Upper lobe of left lung (tissue), 6 donors: ENCODE measurements at regions not wholly inside any gene's neighbourhood (a gene's known extent, or its start where the extent isn't known, plus 50 kb on each side); places are given as distances from the start of the nearest gene placed in this dataset.

Source experiments
- ATAC-seq, 2 donors: fragments of 200-7000 bp; cut with Tn5 transposase; one replicate each; pipeline ENCODE4 v1.9.1; 2022; ENCODE audit warnings: mild to moderate bottlenecking in 2 of 2, moderate library complexity in 2 of 2; ENCODE audit not compliant: low FRiP score in 2 of 2
- DNase-seq, 2 donors: peaks; one replicate each; pipeline ENCODE4 v3.0.0-alpha.2; 2019 to 2020
- H3K27ac ChIP-seq, 4 donors: fragments of 200-600 bp; sonication (generic); one replicate each; pipeline ENCODE4 v1.5.1; 2016 to 2019
- H3K27me3 ChIP-seq, 4 donors: fragments of 200-600 bp; sonication (generic); one replicate each; pipeline ENCODE4 v1.5.1; 2017 to 2019
- H3K36me3 ChIP-seq, 4 donors: fragments of 200-600 bp; sonication (generic); one replicate each; pipeline ENCODE4 v1.5.1; 2016 to 2019
- H3K4me1 ChIP-seq, 4 donors: fragments of 200-600 bp; sonication (generic); one replicate each; pipeline ENCODE4 v1.5.1; 2018 to 2019
- H3K4me3 ChIP-seq, 4 donors: fragments of 200-600 bp; sonication (generic); one replicate each; pipeline ENCODE4 v1.5.1; 2017 to 2019; ENCODE audit warnings: mild to moderate bottlenecking in 2 of 4, moderate library complexity in 1 of 4
- H3K9me3 ChIP-seq, 4 donors: fragments of 200-600 bp; sonication (generic); one replicate each; pipeline ENCODE4 v1.5.1; 2018 to 2019
- CTCF ChIP-seq, 6 experiments: fragments of 450-650 bp in 4 of 6; fragments of 200-600 bp in 2 of 6; sonication (generic) in 2 of 6; IDR thresholded peaks; one replicate each; pipeline ENCODE4 v1.5.1; 2016 to 2019; ENCODE audit warnings: antibody characterized with exemption in 6 of 6
- EP300 ChIP-seq, 4 donors: sonication (generic); formaldehyde crosslinking; IDR thresholded peaks; one replicate each; pipeline ENCODE4 v1.5.1; 2017; ENCODE audit warnings: antibody characterized with exemption in 4 of 4, control low read depth in 2 of 4
- POLR2A ChIP-seq, 4 donors: fragments of 450-650 bp; IDR thresholded peaks; one replicate each; pipeline ENCODE4 v1.5.1; 2016 to 2017; ENCODE audit warnings: antibody characterized with exemption in 4 of 4, mild to moderate bottlenecking in 2 of 4
- POLR2AphosphoS5 ChIP-seq, 2 donors: sonication (generic); formaldehyde crosslinking; IDR thresholded peaks; one replicate each; pipeline ENCODE4 v1.5.1; 2017; ENCODE audit warnings: antibody characterized with exemption in 2 of 2
- WGBS, 2 donors: methylation state at CpG; one replicate each; pipeline ENCODE4 v1.1.5; 2017 to 2018; 5-methylcytosine and 5-hydroxymethylcytosine counted together
- donor health status: DM: no; HTN: no; CAD: no; lungs with moderate emphysema.
- donor health status: DM: no; HTN: yes; CAD: no; lungs with severe emphysema.

DNA sequence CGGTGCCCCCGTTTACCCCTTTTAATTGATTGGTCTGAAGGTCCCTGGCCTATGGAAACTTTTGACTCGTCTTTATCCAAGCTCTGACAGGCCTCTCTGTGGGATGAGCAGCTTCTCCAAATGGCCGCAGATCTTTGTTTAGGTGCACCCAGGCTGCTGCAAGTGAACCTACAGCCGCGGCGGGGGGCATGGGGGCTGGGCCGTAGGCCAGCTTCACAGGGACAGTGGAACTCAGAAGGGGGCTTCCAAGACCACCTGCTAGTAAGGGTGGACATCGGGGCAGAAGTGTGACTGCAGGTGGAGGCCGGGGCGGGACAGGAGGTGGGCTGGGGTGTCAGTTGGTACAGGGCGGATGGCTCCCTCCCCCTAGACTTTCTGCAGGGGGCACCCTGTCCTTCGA is 257.5 kb downstream of the SIPA1L2 start:
- Histone ChIP-seq H3K27me3 (no peaks in the 10 kb centered on the region), H3K27ac (no peak overlapping the region), H3K9me3 (no peaks in the 10 kb centered on the region), H3K36me3 (no peaks in the 10 kb centered on the region), H3K4me1 (peaks cover 0 to under 1% (median 0%) of the 10 kb centered on the region in 4 donors), H3K4me3 (no peak overlapping the region)
- DNase-seq (peak in 1 of 2 donors; percentile 69), ATAC-seq (no peak)
- WGBS, 2 donors, result 93% methylated on average over 13 of the region's 13 CpGs
- no peak for TF ChIP-seq POLR2AphosphoS5 (IDR thresholded peaks at IDR 0.05)
- no peak for TF ChIP-seq POLR2A (IDR thresholded peaks at IDR 0.05)
- TF ChIP-seq CTCF (IDR thresholded peaks at IDR 0.05), result no peak
- no peak for TF ChIP-seq EP300 (IDR thresholded peaks at IDR 0.05)

DNA sequence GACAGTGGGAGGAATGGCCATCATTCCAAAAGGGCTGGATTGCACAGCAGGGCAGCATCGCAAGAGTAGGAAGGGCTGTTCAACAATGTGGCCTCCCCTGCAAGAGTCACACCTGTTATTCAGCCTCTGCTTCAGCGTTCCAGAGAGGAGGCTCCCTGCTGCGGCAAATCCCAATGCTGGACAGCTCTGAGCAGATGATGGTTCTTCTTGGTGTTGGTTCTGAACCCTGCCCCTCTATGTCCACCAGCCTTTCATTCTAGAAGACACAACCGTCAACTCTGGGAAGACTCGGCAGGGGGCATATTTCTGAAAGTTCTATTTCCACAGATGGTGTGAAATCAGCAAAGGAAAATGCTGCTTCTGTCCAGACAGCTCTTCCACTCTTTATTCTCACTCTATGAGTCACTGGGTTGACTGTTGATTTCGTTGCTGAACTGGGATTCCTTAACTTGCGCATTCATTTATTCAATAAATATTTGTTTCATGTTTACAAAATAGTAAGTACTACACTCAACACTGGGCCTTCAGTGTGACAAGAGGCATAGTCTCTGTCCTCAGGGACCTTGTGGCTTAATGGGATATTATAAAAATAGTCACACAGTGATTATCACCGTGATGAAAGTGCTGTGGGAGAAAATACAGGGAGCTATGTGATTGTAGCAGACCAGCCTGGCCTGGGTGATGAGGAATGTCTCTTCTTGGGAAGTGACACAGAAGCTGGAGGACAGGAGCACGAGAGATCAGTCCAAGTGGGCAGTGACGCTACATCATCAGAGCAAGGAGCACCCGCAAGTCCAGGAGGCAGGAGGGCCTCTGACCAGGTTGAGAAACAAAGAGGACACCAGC is 260.3 kb downstream of the SIPA1L2 start:
- no peaks in the 10 kb centered on the region for H3K9me3 ChIP-seq
- no peaks in the 10 kb centered on the region for H3K4me1 ChIP-seq
- no peak overlapping the region for H3K4me3 ChIP-seq
- ATAC-seq (no peak), DNase-seq (no peak)
- H3K36me3 ChIP-seq, result no peaks in the 10 kb centered on the region
- no peak overlapping the region for H3K27ac ChIP-seq
- 81 to 82% methylated on average over 8 to 11 of the region's 11 CpGs for WGBS, 2 donors
- TF ChIP-seq CTCF (IDR thresholded peaks at IDR 0.05), result no peak
- TF ChIP-seq POLR2AphosphoS5 (IDR thresholded peaks at IDR 0.05), result no peak
- TF ChIP-seq POLR2A (IDR thresholded peaks at IDR 0.05), result no peak
- TF ChIP-seq EP300 (IDR thresholded peaks at IDR 0.05), result no peak
- no peaks in the 10 kb centered on the region for H3K27me3 ChIP-seq

DNA sequence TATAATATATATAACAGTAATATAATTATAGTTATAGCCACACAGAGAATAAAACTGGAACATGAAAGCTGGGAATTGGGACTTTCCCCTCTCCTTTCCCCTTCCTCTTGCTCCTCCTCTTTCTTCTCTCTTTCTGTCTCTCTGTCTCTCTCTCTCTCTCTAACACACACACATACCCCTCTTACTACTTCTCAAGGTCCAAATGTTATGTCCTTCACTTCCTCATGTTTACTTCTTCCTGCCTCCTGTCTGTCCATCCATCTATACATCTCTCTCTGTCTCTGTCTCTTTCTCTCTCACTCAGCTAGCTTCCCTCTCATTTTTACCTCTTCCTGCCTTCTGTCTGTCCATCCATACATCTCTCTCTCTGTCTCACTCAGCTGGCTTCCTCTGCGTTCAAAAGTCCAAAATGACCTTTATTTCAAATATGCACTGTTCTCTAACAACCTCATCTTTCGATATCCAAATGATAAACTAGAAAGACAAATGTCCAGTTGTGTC is 261.1 kb downstream of the SIPA1L2 start:
- Histone ChIP-seq H3K9me3 (no peaks in the 10 kb centered on the region), H3K36me3 (no peaks in the 10 kb centered on the region), H3K27ac (no peak overlapping the region), H3K4me3 (no peak overlapping the region), H3K27me3 (no peaks in the 10 kb centered on the region), H3K4me1 (no peaks in the 10 kb centered on the region)
- no peak for DNase-seq
- 94 to 97% methylated on average over 2 of the region's 2 CpGs for WGBS, 2 donors
- TF ChIP-seq EP300 (IDR thresholded peaks at IDR 0.05) (no peak), POLR2A (IDR thresholded peaks at IDR 0.05) (no peak), CTCF (IDR thresholded peaks at IDR 0.05) (no peak), POLR2AphosphoS5 (IDR thresholded peaks at IDR 0.05) (no peak)
- ATAC-seq, result no peak

- Histone ChIP-seq H3K9me3 (no peaks in the 10 kb centered on the region), H3K4me3 (no peak overlapping the region), H3K27me3 (no peaks in the 10 kb centered on the region), H3K4me1 (no peaks in the 10 kb centered on the region), H3K36me3 (no peaks in the 10 kb centered on the region), H3K27ac (no peak overlapping the region)
- no peak for DNase-seq
- WGBS, 2 donors, result 68 to 74% methylated on average over 4 of the region's 4 CpGs
- TF ChIP-seq CTCF (IDR thresholded peaks at IDR 0.05) (no peak), POLR2AphosphoS5 (IDR thresholded peaks at IDR 0.05) (no peak), EP300 (IDR thresholded peaks at IDR 0.05) (no peak), POLR2A (IDR thresholded peaks at IDR 0.05) (no peak)
- no peak for ATAC-seq
Observed at GRCh38 chr1:232367293-232367692, 262.6 kb downstream of the SIPA1L2 start.
